Fibroblast of the aortic adventitia (primary cell): ENCODE measurements at regions not wholly inside any gene's neighbourhood (a gene's known extent, or its start where the extent isn't known, plus 50 kb on each side); places are given as distances from the start of the nearest gene placed in this dataset.

Experiments
- DNase-seq: peaks from one replicate; pipeline ENCODE4 v3.0.0-alpha.2; 2010; ENCODE audit warnings: low read depth
- H3K4me3 ChIP-seq: 2 replicates; pipeline ENCODE4 v1.5.1; 2011; ENCODE audit warnings: low read depth, mild to moderate bottlenecking, control low read depth, low read length, moderate library complexity
- CTCF ChIP-seq: IDR thresholded peaks from 2 replicates; pipeline ENCODE4 v1.5.1; 2011; ENCODE audit warnings: mild to moderate bottlenecking, low read length, control low read depth, inconsistent platforms; ENCODE audit not compliant: insufficient read depth

- H3K4me3 ChIP-seq: no peak overlapping the region
- no peak for TF ChIP-seq CTCF
- DNase-seq: peak; percentile 10
Observed at GRCh38 chr4:108360754-108361445, 192.2 kb upstream of the LEF1 start.

- no peak for TF ChIP-seq CTCF
- H3K4me3 ChIP-seq: no peak overlapping the region
- DNase-seq: no peak
Observed at GRCh38 chr4:108359986-108360681, 191.4 kb upstream of the LEF1 start.

GRCh38 chr4:108359130-108359985 is 190.6 kb upstream of the LEF1 start:
- DNase-seq: no peak
- no peak overlapping the region for H3K4me3 ChIP-seq
- TF ChIP-seq CTCF: no peak

GRCh38 chr4:108355902-108356535 is 187.3 kb upstream of the LEF1 start:
- TF ChIP-seq CTCF: no peak
- DNase-seq: no peak
- no peak overlapping the region for H3K4me3 ChIP-seq

GRCh38 chr4:108355186-108355901 is 186.6 kb upstream of the LEF1 start:
- no peak for TF ChIP-seq CTCF

More at GRCh38 chr4:108355186-108355901, 186.6 kb upstream of the LEF1 start:
- DNase-seq: no peak
- no peak overlapping the region for H3K4me3 ChIP-seq
